Nephron (organoid): ENCODE measurements at regions not wholly inside any gene's neighbourhood (a gene's known extent, or its start where the extent isn't known, plus 50 kb on each side); places are given as distances from the start of the nearest gene placed in this dataset.

ENCODE experiments used
- H3K27ac Mint-ChIP-seq, 3 experiments: 2 replicates each; pipeline ENCODE4 v1.8.0; 2020; ENCODE audit warnings: mixed read lengths in 3 of 3, mild to moderate bottlenecking in 2 of 3, moderate library complexity in 1 of 3
- H3K27me3 Mint-ChIP-seq: 2 replicates; pipeline ENCODE4 v1.8.0; 2021; ENCODE audit warnings: low read depth, mild to moderate bottlenecking, moderate library complexity, mixed read lengths
- H3K36me3 Mint-ChIP-seq: 2 replicates; pipeline ENCODE4 v1.8.0; 2020; ENCODE audit warnings: low read depth, mixed read lengths
- H3K4me1 Mint-ChIP-seq: 2 replicates; pipeline ENCODE4 v1.8.0; 2020; ENCODE audit warnings: mixed read lengths
- H3K4me3 Mint-ChIP-seq, 3 experiments: 2 replicates each; pipeline ENCODE4 v1.8.0; 2020; ENCODE audit warnings: mild to moderate bottlenecking in 3 of 3, mixed read lengths in 3 of 3, moderate library complexity in 2 of 3
- H3K9me3 Mint-ChIP-seq: 2 replicates; pipeline ENCODE4 v1.8.0; 2020; ENCODE audit warnings: mixed read lengths
- CTCF ChIP-seq, 3 experiments: fragments of 200-600 bp; sonication (generic); IDR thresholded peaks; one replicate each; pipeline ENCODE4 v1.5.0; 2021; ENCODE audit warnings: antibody characterized with exemption in 3 of 3; ENCODE audit not compliant: unreplicated experiment in 3 of 3

DNA sequence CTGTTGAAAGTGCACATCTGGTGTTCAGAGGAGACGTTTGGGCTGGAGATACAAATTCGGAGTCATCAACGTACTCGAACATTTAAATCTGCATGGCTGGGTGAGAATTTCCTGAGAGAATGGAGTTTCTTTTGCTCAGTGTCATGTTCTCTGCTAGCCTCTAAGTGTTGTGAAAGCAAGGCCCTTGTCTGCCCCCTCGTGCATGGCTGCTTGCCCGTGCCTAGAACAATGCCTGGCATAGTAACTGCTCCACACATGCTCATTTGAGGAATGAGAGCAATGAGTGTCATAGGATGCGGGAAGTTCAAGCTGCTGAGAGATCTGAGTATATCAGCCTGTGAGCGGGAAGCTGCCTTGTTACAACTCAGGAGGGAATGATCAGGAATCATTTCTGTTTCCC is 171.1 kb upstream of the CSF3R start:
- H3K27me3 Mint-ChIP-seq = peaks cover 49% of the 10 kb centered on the region
- TF ChIP-seq CTCF (IDR thresholded peaks at IDR 0.05; ENCODE audit: unreplicated experiment in 3 of 3) = no peak
- no peak overlapping the region for H3K4me3 Mint-ChIP-seq
- no peak overlapping the region for H3K27ac Mint-ChIP-seq
- H3K4me1 Mint-ChIP-seq = no peaks in the 10 kb centered on the region
- no peaks in the 10 kb centered on the region for H3K36me3 Mint-ChIP-seq
- no peaks in the 10 kb centered on the region for H3K9me3 Mint-ChIP-seq

- no peaks in the 10 kb centered on the region for H3K36me3 Mint-ChIP-seq
- no peak overlapping the region for H3K27ac Mint-ChIP-seq
- H3K27me3 Mint-ChIP-seq = peaks cover 55% of the 10 kb centered on the region
- no peaks in the 10 kb centered on the region for H3K9me3 Mint-ChIP-seq
- no peak for TF ChIP-seq CTCF (IDR thresholded peaks at IDR 0.05; ENCODE audit: unreplicated experiment in 3 of 3)
- H3K4me1 Mint-ChIP-seq = no peaks in the 10 kb centered on the region
- no peak overlapping the region for H3K4me3 Mint-ChIP-seq
Observed at GRCh38 chr1:36652586-36652985, 169.9 kb upstream of the CSF3R start.

- Mint-ChIP-seq H3K36me3 (no peaks in the 10 kb centered on the region), H3K27ac (no peak overlapping the region), H3K4me1 (no peaks in the 10 kb centered on the region), H3K9me3 (no peaks in the 10 kb centered on the region), H3K27me3 (peaks cover 49% of the 10 kb centered on the region), H3K4me3 (no peak overlapping the region)
- TF ChIP-seq CTCF (IDR thresholded peaks at IDR 0.05; ENCODE audit: unreplicated experiment in 3 of 3) = no peak
Observed at GRCh38 chr1:36652011-36652410, 169.3 kb upstream of the CSF3R start.

DNA sequence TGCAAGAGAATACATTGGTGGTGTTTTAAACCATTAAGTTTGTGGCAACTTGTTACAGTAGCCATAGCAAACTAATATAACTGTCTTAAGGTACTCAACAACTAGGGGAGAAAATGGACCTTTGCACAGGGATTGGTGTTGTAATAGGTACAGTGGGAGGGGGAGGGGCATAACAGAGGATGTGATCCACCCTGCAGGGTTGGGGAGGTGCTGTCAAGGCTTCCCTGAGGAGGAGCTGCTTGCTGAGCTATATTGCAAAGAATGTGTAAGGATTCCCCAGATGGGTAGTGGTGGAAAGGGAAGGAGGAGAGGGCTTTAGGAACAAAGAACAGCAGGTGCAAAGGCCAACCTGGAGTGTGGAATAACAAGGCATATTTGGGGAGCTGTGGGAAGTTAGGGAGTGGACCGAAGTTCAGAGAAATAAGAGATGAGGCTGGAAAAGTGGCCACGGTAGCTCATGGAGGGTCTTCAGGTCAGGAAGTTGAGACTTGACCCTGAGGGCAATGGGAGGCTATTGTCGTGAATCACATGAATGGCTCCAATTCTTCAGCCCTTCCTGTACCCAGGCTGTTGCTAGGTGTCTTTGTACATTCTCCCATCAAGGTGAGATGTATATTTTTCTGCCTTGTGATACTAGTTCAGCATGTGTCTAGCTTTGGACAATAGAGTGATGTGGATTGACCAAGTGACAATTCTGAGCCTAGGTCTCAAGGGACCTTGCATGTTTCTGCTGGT is 168.6 kb upstream of the CSF3R start:
- Mint-ChIP-seq H3K9me3 (no peaks in the 10 kb centered on the region), H3K27me3 (peaks cover 54% of the 10 kb centered on the region), H3K4me3 (no peak overlapping the region), H3K36me3 (no peaks in the 10 kb centered on the region), H3K27ac (no peak overlapping the region), H3K4me1 (no peaks in the 10 kb centered on the region)
- TF ChIP-seq CTCF (IDR thresholded peaks at IDR 0.05; ENCODE audit: unreplicated experiment in 3 of 3) = no peak

DNA sequence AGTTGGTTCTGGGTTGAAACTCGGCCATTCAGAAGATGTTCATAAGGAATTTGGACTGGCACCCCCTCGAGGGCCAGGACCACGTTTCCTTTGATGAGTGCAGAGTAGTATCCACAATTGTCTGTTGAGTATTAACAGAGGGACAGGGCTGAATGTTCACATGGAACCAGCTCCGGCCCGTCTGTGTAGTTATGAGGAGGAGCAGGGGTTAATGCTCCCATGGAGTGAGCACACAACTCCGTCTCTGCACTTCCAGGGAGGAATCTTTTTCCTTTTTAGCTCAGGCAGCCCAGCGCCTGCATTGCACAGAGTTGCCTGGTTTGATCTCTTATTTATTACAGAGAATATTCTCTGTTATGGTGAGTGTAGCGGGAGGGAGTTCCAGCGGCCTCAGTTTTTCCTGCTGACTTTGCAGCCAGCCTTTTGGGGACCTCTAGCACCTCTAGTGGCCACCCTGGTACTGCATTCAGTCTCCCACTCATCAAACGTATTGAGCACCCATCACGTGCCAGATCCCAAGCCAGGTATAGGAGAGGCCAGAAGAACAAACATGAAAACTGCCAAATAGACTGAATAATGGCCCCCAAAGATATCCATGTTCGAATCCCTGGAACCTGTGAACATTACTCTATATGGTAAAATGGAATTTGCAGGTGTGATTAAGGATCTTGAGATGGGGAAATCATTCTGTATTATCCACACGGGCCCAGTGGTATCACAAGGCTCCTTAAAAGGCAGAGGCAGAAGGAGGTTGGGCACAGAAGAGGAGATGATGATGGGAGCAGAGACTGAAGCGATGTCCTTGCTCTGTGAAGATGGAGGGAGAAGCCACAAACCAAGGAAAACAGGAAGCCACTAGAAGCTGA is 167.7 kb upstream of the CSF3R start:
- Mint-ChIP-seq H3K9me3 (no peaks in the 10 kb centered on the region), H3K4me1 (no peaks in the 10 kb centered on the region), H3K27me3 (peaks cover 52% of the 10 kb centered on the region), H3K27ac (no peak overlapping the region), H3K4me3 (no peak overlapping the region), H3K36me3 (no peaks in the 10 kb centered on the region)
- peak; percentile 83 to 87 (median 86) for TF ChIP-seq CTCF (IDR thresholded peaks at IDR 0.05; ENCODE audit: unreplicated experiment in 3 of 3)
